K562 (cell line): ENCODE measurements at regions not wholly inside any gene's neighbourhood (a gene's known extent, or its start where the extent isn't known, plus 50 kb on each side); places are given as distances from the start of the nearest gene placed in this dataset.

Source experiments
- ATAC-seq: fragments of 200-7000 bp; cut with Tn5 transposase; 3 replicates; pipeline ENCODE4 v1.9.1; 2020; ENCODE audit warnings: moderate library complexity
- BruUV-seq: library from RNA; stranded (reverse); fragments of 400-500 nt; replicated peaks from 2 replicates; lab custom pipeline; 2021; lab: Mats Ljungman, UMichigan
- CTCF ChIA-PET: fragments of 300-600 bp; formaldehyde crosslinking; extraction: SDS; loops from one replicate; lab custom pipeline; 2021; ENCODE audit warnings: low intra/inter-chr PET ratio; lab: Yijun Ruan, JAX
- POLR2A ChIA-PET: fragments of 300-600, 350-650 bp; sonication (Branson Sonifier 250); formaldehyde crosslinking; extraction: SDS; loops from one replicate; lab custom pipeline; 2021; ENCODE audit warnings: antibody characterized with exemption, inconsistent platforms; lab: Yijun Ruan, JAX
- DNase-seq, 4 experiments: peaks; one replicate each; pipeline versions ENCODE4 v3.0.0 to v3.0.0-alpha.2; 2011 to 2018; ENCODE audit warnings: low spot score in 3 of 4, mixed read lengths in 3 of 4; ENCODE audit errors: extremely low read depth in 1 of 4
- FAIRE-seq: peaks from 2 replicates; lab custom pipeline; 2011; peaks lifted over from hg19 to GRCh38; lab: Jason Lieb, UNC
- H2AFZ ChIP-seq: 2 replicates; pipeline ENCODE4 v1.6.0; 2011; ENCODE audit warnings: low read depth, low read length, control low read depth, inconsistent platforms
- H3K27ac ChIP-seq: fragments of 200-600 bp; 3 replicates; pipeline ENCODE4 v1.8.0; 2011; ENCODE audit warnings: low read depth, mild to moderate bottlenecking, control low read depth, inconsistent platforms, low read length, moderate library complexity, mixed read lengths; ENCODE audit errors: extremely low read depth
- H3K27me3 ChIP-seq, 2 experiments: fragments of 300-600 bp in 1 of 2; 2 replicates in 1 of 2; 3 replicates in 1 of 2; pipeline versions ENCODE4 v1.6.0 to v1.8.0; 2011; ENCODE audit warnings: inconsistent platforms in 2 of 2, low read length in 2 of 2, mild to moderate bottlenecking in 1 of 2, mixed read lengths in 1 of 2, moderate library complexity in 1 of 2; ENCODE audit not compliant: control insufficient read depth in 2 of 2, insufficient read depth in 2 of 2
- H3K36me3 ChIP-seq: fragments of 300-600 bp; 3 replicates; pipeline ENCODE4 v1.8.0; 2011; ENCODE audit warnings: mild to moderate bottlenecking, low read length, inconsistent platforms; ENCODE audit not compliant: control insufficient read depth, insufficient read depth
- H3K4me1 ChIP-seq, 2 experiments: fragments of 200-600 bp in 1 of 2; replicated peaks in 1 of 2; 2 replicates in 1 of 2; 3 replicates in 1 of 2; pipeline versions ENCODE4 v1.5.1 to v1.8.0; 2011; ENCODE audit warnings: inconsistent platforms in 2 of 2, low read length in 2 of 2, mild to moderate bottlenecking in 1 of 2, mixed read lengths in 1 of 2, moderate library complexity in 1 of 2; ENCODE audit not compliant: control insufficient read depth in 2 of 2, insufficient read depth in 2 of 2
- H3K4me2 ChIP-seq: 2 replicates; pipeline ENCODE4 v1.6.1; 2011; ENCODE audit warnings: low read length, control low read depth, inconsistent platforms, mixed read lengths; ENCODE audit not compliant: insufficient read depth
- H3K4me3 ChIP-seq: fragments of 200-600 bp; sonication (generic), shearing (Covaris generic); 2 replicates; pipeline ENCODE4 v1.5.1; 2016; ENCODE audit warnings: control low read depth, inconsistent platforms
- H3K79me2 ChIP-seq: fragments of 200-600 bp; 3 replicates; pipeline ENCODE4 v1.8.0; 2011; ENCODE audit warnings: low read length, inconsistent platforms; ENCODE audit not compliant: control insufficient read depth, insufficient read depth
- H3K9ac ChIP-seq, 2 experiments: 2 replicates each; pipeline versions ENCODE4 v1.6.0 to v1.6.1; 2011; ENCODE audit warnings: low read depth in 2 of 2, low read length in 2 of 2, control low read depth in 1 of 2, inconsistent platforms in 1 of 2, mild to moderate bottlenecking in 1 of 2, mixed read lengths in 1 of 2; ENCODE audit not compliant: insufficient read depth in 1 of 2
- H3K9me1 ChIP-seq: one replicate; pipeline ENCODE4 v1.6.0; 2011; ENCODE audit warnings: inconsistent platforms, mild to moderate bottlenecking, low read length, moderate library complexity; ENCODE audit not compliant: control insufficient read depth, insufficient read depth
- H3K9me3 ChIP-seq: replicated peaks from 2 replicates; pipeline ENCODE4 v1.5.1; 2011; ENCODE audit warnings: low read depth, low read length, inconsistent platforms; ENCODE audit not compliant: control insufficient read depth, insufficient read depth
- H4K20me1 ChIP-seq: replicated peaks from 2 replicates; pipeline ENCODE4 v1.6.1; 2011; ENCODE audit warnings: low read length, inconsistent platforms, mixed read lengths; ENCODE audit not compliant: control insufficient read depth, insufficient read depth
- CBX3 ChIP-seq, 2 experiments: IDR thresholded peaks; 1 replicate in 1 of 2; 2 replicates in 1 of 2; pipeline ENCODE4 v1.6.1; 2012; ENCODE audit warnings: inconsistent platforms in 2 of 2, low read length in 2 of 2, borderline replicate concordance in 1 of 2, control low read depth in 1 of 2
- HMGN3 ChIP-seq: IDR thresholded peaks from 2 replicates; pipeline ENCODE4 v1.6.1; 2011; ENCODE audit warnings: borderline replicate concordance, low read depth, mild to moderate bottlenecking, mixed read lengths, low read length; ENCODE audit not compliant: insufficient read length; ENCODE audit errors: extremely low read depth
- NCOA6 ChIP-seq: fragments of 450-650 bp; IDR thresholded peaks from 2 replicates; pipeline ENCODE4 v1.6.1; 2017; ENCODE audit warnings: mild to moderate bottlenecking
- SMAD4 ChIP-seq: fragments of 250-450 bp; sonication (Bioruptor Pico); conservative IDR thresholded peaks from 2 replicates; pipeline ENCODE4 v1.8.0; 2021; ENCODE audit warnings: inconsistent platforms, mild to moderate bottlenecking, moderate library complexity
- ZBED1 ChIP-seq: IDR thresholded peaks from 2 replicates; pipeline ENCODE4 v1.6.1; 2014
- ZNF253 ChIP-seq: fragments of 250-450 bp; sonication (Bioruptor Pico); conservative IDR thresholded peaks from 2 replicates; pipeline ENCODE4 v1.6.1; 2021; ENCODE audit warnings: mild to moderate bottlenecking
- WGBS: fragments of 100-300 bp; shearing (Covaris generic); methylation state at CpG from one replicate; pipeline ENCODE4 v1.1.6; 2016; ENCODE audit warnings: low coverage, mixed read lengths; ENCODE audit not compliant: insufficient coverage; ENCODE audit errors: missing lambda C conversion rate; 5-methylcytosine and 5-hydroxymethylcytosine counted together
- in situ Hi-C: fragments of 300-500 bp; cut with MboI; formaldehyde crosslinking; loops from 4 replicates; pipeline ENCODE4 v1.15.0; 2018; ENCODE audit warnings: inconsistent platforms, mixed read lengths
- intact Hi-C: fragments of 100-400 bp; cut with micrococcal nuclease; formaldehyde crosslinking; loops from 2 replicates; pipeline ENCODE4 v1.14.2; 2022

GRCh38 chr14:55976655-55977054, 141.6 kb upstream of the PELI2 start:
- FAIRE-seq, result no peak
- no peak for TF ChIP-seq ZBED1
- no peaks in the 10 kb centered on the region for H4K20me1 ChIP-seq
- H3K4me1 ChIP-seq, result no peaks in the 10 kb centered on the region
- no peaks in the 10 kb centered on the region for H3K36me3 ChIP-seq
- H2AFZ ChIP-seq, result no peak overlapping the region
- BruUV-seq, result no TSS peak
- no peaks in the 10 kb centered on the region for H3K9me1 ChIP-seq
- CTCF ChIA-PET, result no interaction called here
- DNase-seq, result no peak
- H3K9me3 ChIP-seq, result no peaks in the 10 kb centered on the region
- no peak overlapping the region for H3K9ac ChIP-seq
- H3K79me2 ChIP-seq, result no peaks in the 10 kb centered on the region
- no peak overlapping the region for H3K4me2 ChIP-seq
- H3K27me3 ChIP-seq, result no peaks in the 10 kb centered on the region
- no peak overlapping the region for H3K27ac ChIP-seq
- POLR2A ChIA-PET, result no interaction called here
- no peak for ATAC-seq
- intact Hi-C loops, result no loop called here
- H3K4me3 ChIP-seq, result no peak overlapping the region
- WGBS, result 3% methylated on average over 3 of the region's 3 CpGs
- in situ Hi-C loops, result no loop called here

GRCh38 chr14:55977392-55978150, 140.6 kb upstream of the PELI2 start:
- no TSS peak for BruUV-seq
- no peak for DNase-seq
- no peak for ATAC-seq
- no peak overlapping the region for H2AFZ ChIP-seq
- POLR2A ChIA-PET, result no interaction called here
- H3K36me3 ChIP-seq, result no peaks in the 10 kb centered on the region
- in situ Hi-C loops (no loop called here), intact Hi-C loops (no loop called here)
- no peaks in the 10 kb centered on the region for H3K9me1 ChIP-seq
- FAIRE-seq, result no peak
- H3K79me2 ChIP-seq, result no peaks in the 10 kb centered on the region
- H4K20me1 ChIP-seq, result no peaks in the 10 kb centered on the region
- H3K9me3 ChIP-seq, result no peaks in the 10 kb centered on the region
- H3K27me3 ChIP-seq, result no peaks in the 10 kb centered on the region
- H3K4me1 ChIP-seq, result no peaks in the 10 kb centered on the region
- H3K4me3 ChIP-seq, result no peak overlapping the region
- H3K9ac ChIP-seq, result no peak overlapping the region
- WGBS, result 0% methylated on average over 4 of the region's 4 CpGs
- CTCF ChIA-PET, result no interaction called here
- no peak overlapping the region for H3K4me2 ChIP-seq
- no peak overlapping the region for H3K27ac ChIP-seq
- no peak for TF ChIP-seq ZNF253 (CRISPR knock-in tag)
- no peak for TF ChIP-seq SMAD4 (CRISPR knock-in tag)
- TF ChIP-seq CBX3 (IDR thresholded peaks at IDR 0.05; ENCODE audit: borderline replicate concordance in 1 of 2, low read length in 2 of 2), result no peak
- TF ChIP-seq HMGN3, result no peak
- TF ChIP-seq NCOA6, result no peak
